HG03354 (cell line): ENCODE measurements at regions not wholly inside any gene's neighbourhood (a gene's known extent, or its start where the extent isn't known, plus 50 kb on each side); places are given as distances from the start of the nearest gene placed in this dataset.
"Not testable (repeated sequence)": the region's sequence is repeated elsewhere in the genome, so short reads cannot be mapped to it uniquely, and the experiment has no call there.

Experiments used
- ATAC-seq: cut with Tn5 transposase; IDR thresholded peaks from one replicate; pipeline ENCODE4 v1.9.1; 2021; ENCODE audit warnings: mild to moderate bottlenecking; ENCODE audit not compliant: unreplicated experiment, poor library complexity, severe bottlenecking

DNA sequence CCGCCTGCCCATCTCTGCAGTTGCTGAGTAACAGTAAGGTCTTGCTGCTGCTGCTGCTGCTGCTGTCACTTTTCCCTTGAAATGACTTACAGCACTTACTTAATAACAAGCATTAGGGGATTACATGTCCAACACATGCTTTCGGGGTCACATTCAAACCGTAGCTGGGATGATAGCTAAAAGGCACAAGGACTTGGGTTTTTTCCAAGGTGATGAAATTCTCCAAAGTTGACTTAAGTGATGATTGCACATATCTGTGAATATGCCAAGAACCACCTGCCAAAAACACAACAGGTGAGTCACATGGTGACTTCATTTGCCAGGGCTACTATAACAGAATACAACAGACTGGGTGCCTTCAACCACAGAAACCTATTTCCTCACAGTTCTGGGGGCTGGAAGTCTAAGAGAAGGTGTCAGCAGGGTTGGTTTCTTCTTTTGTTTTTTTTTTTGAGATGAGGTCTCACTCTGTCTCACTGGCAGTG is 121.9 kb upstream of the TNRC6C start:
- ATAC-seq: no peak

DNA sequence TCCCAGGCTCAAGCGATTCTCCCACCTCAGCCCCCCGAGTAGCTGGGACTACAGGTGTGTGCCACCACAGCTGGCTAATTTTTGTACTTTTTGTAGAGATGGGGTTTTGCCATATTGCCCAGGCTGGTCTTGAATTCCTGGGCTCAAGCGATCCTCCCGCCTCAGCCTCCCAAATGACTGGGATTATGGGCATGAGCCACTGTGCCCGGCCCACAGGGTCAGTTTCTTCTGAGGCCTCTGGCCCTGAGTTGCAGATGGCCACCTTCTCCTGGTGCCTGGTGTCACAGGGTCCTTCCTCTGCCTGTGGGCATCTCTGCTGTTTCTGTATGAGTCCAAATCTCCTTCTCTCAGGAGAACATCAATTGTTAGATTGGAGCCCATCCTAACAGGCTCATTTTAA is 121.4 kb upstream of the TNRC6C start:
- not testable (repeated sequence) for ATAC-seq

- no peak for ATAC-seq
Measured at GRCh38 chr17:77837917-77838316, 120.6 kb upstream of the TNRC6C start.

- ATAC-seq: no peak
Measured at GRCh38 chr17:77838748-77839697, 119.5 kb upstream of the TNRC6C start.

DNA sequence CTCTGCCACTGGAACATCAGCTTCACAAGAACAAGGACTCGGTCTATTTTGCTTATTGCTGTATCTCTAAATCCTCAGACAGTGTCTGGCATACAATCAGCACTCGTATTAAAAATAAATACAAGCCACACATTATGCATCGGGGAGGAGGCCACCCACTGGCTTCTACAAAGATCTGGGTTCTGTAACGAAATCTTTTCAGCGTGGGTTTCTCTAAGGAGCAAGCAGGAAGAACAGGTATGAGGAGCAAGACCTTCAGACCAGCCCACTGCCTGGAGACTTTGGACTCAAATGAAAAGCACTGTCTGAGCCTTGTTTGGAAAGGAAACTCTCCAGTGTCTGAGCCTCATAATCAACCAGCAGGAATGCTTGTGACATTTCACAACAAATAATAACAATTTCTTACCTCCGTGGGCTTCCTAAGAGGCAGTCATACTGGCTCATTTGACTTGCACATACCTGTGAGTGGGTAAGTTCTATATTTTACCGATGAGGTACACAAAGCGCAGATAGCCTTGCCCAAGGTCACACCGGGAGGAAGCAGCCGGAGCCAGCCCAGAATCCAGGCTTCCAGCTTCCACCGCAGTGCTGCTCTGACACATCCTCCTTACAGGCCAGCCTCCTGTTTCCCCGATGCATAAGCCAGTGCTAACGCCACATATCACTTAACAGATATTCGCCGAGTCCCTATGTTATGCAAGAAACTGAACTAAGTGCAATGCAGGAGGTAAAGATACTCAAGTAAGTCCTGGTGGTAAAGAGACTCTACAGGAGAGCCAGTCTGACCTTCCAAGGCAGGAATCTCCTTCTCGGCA is 118.6 kb upstream of the TNRC6C start:
- ATAC-seq: no peak

DNA sequence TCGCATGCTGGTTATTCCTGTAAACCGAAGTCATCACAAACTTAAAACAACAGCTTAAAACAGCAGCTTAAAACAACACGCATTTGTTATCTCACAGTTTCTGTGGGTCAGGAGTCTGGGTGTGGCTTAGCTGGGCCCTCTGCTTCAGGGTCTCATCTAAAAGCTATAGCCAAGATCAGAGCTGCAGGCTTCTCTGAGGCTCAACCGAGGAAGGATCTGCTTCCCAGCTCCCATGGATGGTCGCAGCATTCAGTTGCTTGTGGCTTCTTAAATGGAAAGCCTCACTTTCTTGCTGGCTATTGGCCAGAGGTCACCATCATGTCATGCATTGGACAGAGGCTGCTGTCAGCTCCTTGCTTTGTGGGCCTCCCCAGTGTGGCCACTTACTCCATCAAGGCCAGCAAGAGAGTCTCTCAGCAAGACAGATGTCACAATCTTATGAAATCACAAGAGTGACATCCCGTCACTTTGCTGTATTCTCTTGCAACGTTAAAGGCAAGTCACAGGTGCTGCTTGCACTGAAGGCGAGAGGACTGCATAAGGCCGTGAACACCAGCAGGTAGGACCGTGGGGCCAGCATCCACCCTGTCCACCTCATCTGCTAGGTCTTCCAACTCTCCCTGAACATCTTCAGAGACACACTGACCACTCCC is 117.9 kb upstream of the TNRC6C start:
- no peak for ATAC-seq

- no peak for ATAC-seq
Measured at GRCh38 chr17:77841742-77842527, 116.6 kb upstream of the TNRC6C start.

- no peak for ATAC-seq
Measured at GRCh38 chr17:77842528-77843147, 115.9 kb upstream of the TNRC6C start.

DNA sequence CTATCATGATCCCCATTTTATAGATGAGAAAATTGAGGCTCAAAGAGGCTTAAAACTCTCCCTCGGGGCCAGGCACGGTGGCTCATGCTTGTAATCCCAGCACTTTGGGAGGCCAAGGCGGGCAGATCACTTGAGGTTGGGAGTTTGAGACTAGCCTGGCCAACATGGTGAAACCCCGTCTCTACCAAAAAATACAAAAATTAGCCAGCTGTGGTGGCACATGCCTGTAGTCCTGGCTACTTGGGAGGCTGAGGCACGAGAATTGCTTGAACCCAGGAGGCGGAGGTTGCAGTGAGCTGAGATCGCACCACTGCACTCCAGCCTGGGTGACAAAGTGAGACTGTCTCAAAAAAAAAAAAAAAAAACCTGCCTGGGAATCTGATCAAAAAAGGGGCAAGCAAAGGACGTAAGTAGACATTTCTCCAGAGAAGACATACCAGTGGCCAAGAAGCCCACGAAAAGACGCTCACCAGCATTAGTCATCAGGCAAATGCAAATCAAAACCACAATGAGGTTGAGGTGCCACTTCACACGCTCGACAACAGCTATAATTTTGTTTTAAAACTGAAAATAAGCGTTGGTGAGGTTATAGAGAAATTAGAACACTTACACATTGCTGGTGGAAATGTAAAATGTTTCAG is 115.1 kb upstream of the TNRC6C start:
- ATAC-seq: not testable (repeated sequence)

DNA sequence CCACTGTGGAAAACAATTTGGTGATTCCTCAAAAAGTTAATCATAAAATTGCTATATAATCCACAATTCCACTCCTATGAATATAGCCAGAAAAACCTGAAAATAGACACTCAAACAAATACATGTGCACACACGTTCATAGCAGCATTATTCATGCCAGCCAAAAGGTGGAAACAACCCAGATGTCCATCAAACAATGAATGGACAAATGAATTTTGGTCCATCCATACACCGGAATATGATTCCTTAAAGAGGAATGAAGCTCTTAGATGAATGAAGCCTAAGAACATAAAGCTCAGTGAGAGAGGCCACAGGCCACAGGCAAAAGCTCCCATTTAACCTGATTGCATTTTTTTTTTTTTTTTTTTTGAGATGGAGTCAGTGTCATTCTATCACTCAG is 114.6 kb upstream of the TNRC6C start:
- ATAC-seq: no peak

DNA sequence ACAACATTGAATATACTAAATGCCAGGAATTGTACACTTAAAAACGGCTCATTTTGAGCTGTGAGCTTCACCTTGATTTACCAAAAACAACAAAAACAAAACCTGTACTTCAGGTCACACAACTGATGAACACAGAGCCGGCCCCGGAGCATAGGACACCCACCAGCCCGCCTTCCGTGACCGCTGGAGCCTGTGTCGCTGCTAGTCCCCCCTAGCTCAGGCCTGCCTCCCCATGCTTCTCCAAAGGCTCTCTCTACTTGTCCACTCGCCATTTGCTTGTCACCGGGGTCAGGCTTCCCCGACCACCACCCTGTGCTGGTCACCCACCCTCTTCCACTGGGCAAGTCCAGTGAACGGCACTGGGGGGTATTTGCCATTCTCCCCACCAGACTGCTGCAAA is 113.8 kb upstream of the TNRC6C start:
- ATAC-seq: no peak

DNA sequence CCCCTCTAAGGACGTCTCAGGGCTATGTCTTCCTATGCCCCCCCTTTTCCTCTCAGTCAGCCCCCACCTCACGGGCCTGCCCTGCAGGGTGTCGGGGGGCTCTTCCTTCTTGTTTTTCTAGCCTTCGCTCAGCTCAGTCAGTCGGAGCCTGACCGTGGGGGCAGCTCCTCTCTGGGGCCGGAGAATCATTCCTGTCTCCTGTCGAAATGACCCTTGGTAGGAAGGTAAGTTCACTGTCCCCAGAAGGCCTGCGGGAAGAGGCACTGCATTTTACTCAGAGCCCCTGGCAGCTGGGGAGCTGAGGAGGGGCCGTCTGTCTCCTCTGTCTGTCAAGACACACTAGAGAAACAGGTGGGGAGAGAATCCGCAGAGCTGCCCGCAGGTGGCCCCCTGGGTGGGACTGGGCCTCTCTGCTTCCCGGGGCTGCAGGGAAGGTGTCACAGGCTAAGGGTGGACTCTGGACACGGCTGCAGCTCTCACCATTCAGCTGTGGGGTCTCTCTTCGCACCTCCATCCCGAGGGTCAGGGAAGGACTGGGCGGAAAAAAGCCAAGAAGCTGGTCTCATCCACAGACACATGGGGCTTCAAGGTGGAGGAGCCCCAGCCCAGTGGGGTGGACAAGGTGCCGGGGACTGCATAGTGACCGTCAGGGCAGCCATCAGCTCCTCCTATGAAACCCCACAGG is 112.8 kb upstream of the TNRC6C start:
- ATAC-seq: no peak

GRCh38 chr17:77846531-77847085 is 111.9 kb upstream of the TNRC6C start:
- ATAC-seq: no peak

- ATAC-seq: no peak
Measured at GRCh38 chr17:77847221-77848085, 111.0 kb upstream of the TNRC6C start.

DNA sequence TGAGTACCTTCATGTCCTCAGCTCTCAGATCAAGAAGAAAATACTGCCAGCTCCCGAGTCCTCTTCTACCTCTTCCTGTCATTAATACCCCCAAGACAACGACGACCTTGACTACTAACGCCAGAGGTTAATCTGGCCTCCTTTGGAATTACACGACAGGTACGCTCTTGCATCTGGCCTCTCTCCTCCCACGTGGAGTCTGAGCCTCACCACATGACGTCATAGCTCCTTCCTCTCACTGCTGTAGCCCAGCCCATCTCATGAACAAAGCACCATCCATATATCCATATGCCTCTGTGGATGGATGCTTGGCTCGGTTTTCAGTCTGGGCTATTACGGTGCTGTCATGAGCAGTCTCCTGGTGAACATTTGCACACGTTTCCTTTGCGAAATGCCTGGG is 110.2 kb upstream of the TNRC6C start:
- no peak for ATAC-seq

GRCh38 chr17:77849239-77849638 is 109.3 kb upstream of the TNRC6C start:
- ATAC-seq: no peak

DNA sequence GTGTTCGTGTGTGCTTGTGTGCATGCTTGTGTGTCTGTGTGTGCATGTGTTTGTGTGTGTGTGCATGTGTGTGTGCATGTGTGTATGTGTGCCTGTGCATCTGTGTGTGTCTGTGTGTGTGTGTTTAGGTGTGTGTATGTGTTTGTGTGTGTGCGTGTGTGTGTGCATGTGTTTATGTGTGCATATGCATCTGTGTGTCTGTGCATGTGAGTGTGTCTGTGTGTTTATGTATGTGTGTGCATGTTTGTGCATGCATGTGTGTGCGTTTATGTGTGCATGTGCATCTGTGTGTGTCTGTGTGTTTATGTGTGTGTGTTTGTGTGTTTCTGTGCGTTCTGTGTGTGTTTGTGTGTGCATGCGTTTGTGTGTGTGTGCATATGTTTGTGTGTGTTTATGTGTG is 106.6 kb upstream of the TNRC6C start:
- no peak for ATAC-seq
